Activated B cell treated with CpG ODN at 0.5 μM for 24 hours (primary cell): ENCODE measurements at regions not wholly inside any gene's neighbourhood (a gene's known extent, or its start where the extent isn't known, plus 50 kb on each side); places are given as distances from the start of the nearest gene placed in this dataset.

Experiments
- ATAC-seq: fragments of 200-7000 bp; cut with Tn5 transposase; one replicate; pipeline ENCODE4 v1.10.0; 2021; ENCODE audit warnings: low read depth, mild to moderate bottlenecking, moderate library complexity
- CTCF ChIA-PET: fragments of 350-600 bp; sonication (Branson Sonifier 250); formaldehyde crosslinking; loops from one replicate; lab custom pipeline; 2021; ENCODE audit warnings: antibody characterized with exemption; lab: Charles Lee
- POLR2A ChIA-PET: fragments of 350-600 bp; sonication (Branson Sonifier 250); formaldehyde crosslinking; loops from one replicate; lab custom pipeline; 2021; ENCODE audit warnings: antibody characterized with exemption; lab: Charles Lee
- DNase-seq: peaks from one replicate; pipeline ENCODE4 v3.0.0; 2022
- H3K27ac Mint-ChIP-seq: one replicate; pipeline ENCODE4 v1.8.0; 2020; ENCODE audit warnings: mixed read lengths
- H3K27me3 Mint-ChIP-seq: one replicate; pipeline ENCODE4 v1.8.0; 2021; ENCODE audit warnings: mixed read lengths
- H3K36me3 Mint-ChIP-seq: one replicate; pipeline ENCODE4 v1.8.0; 2021; ENCODE audit warnings: low read depth, mixed read lengths
- H3K4me1 Mint-ChIP-seq: one replicate; pipeline ENCODE4 v1.8.0; 2021; ENCODE audit warnings: mixed read lengths
- H3K4me3 Mint-ChIP-seq: one replicate; pipeline ENCODE4 v1.8.0; 2020; ENCODE audit warnings: mild to moderate bottlenecking, mixed read lengths
- H3K9me3 Mint-ChIP-seq: one replicate; pipeline ENCODE4 v1.8.0; 2020; ENCODE audit warnings: mixed read lengths
- intact Hi-C: fragments of 100-400 bp; cut with micrococcal nuclease; formaldehyde crosslinking; loops from one replicate; pipeline ENCODE4 v1.15.1; 2024
- TF ChIP-seq, protein P1 (sequence below): fragments of 200-600 bp; IDR thresholded peaks from one replicate; pipeline ENCODE4 v1.8.0; 2022; ENCODE audit warnings: antibody characterized with exemption, mild to moderate bottlenecking

DNA sequence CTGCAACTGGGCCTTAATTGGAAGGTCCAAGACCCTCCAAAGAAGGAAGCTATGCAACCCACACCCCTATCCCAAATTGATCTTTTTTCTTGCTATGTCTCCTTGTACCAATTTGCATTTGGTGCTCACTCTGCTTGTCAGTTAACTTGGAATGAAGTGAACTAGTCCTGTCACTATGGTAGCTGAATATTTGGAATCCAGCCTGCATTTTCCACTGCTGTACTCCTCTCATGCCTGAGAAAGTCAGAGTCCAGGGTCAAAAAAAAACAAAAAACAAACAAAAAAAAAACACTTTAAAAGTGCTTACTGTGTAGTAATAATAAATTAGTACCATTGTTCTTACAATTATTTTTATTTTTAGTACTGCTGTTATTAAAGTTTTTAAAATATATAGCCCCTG lies 462.8 kb upstream of the SLC8A1 start:
- intact Hi-C loops, result no loop called here
- no peaks in the 10 kb centered on the region for H3K4me1 Mint-ChIP-seq
- CTCF ChIA-PET, result no interaction called here

DNA sequence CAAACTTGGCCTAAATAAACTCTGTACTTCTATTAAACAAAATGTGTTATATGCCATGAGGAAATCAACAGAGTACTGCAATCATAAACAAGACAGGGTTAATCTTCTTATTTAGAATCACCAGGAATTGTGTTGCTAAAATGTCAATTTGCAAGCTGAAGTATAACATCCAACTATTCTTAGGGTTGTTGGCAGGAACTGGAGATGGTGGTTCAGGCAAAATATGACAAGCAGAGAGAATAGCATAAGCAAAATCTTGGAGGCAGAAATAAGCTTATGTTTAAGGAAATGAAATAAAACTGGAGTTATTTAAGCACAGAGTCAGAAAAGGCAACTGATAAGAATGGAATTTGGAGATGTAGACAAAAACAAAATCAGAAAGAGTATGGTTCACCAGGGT lies 463.8 kb upstream of the SLC8A1 start:
- CTCF ChIA-PET, result no interaction called here
- Mint-ChIP-seq H3K4me1 (no peaks in the 10 kb centered on the region), H3K4me3 (no peak overlapping the region), H3K27me3 (no peaks in the 10 kb centered on the region), H3K27ac (no peak overlapping the region), H3K36me3 (no peaks in the 10 kb centered on the region), H3K9me3 (peaks cover 2% of the 10 kb centered on the region)
- TF ChIP-seq, protein P1, sequence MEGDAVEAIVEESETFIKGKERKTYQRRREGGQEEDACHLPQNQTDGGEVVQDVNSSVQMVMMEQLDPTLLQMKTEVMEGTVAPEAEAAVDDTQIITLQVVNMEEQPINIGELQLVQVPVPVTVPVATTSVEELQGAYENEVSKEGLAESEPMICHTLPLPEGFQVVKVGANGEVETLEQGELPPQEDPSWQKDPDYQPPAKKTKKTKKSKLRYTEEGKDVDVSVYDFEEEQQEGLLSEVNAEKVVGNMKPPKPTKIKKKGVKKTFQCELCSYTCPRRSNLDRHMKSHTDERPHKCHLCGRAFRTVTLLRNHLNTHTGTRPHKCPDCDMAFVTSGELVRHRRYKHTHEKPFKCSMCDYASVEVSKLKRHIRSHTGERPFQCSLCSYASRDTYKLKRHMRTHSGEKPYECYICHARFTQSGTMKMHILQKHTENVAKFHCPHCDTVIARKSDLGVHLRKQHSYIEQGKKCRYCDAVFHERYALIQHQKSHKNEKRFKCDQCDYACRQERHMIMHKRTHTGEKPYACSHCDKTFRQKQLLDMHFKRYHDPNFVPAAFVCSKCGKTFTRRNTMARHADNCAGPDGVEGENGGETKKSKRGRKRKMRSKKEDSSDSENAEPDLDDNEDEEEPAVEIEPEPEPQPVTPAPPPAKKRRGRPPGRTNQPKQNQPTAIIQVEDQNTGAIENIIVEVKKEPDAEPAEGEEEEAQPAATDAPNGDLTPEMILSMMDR, result no peak
- intact Hi-C loops, result no loop called here
- ATAC-seq (no peak), DNase-seq (no peak)
- POLR2A ChIA-PET, result no interaction called here

More for the DNA sequence above, 462.8 kb upstream of the SLC8A1 start:
- DNase-seq, result no peak
- Mint-ChIP-seq H3K4me3 (no peak overlapping the region), H3K27ac (no peak overlapping the region), H3K36me3 (no peaks in the 10 kb centered on the region), H3K27me3 (no peaks in the 10 kb centered on the region), H3K9me3 (peaks cover 2% of the 10 kb centered on the region)
- no peak for ATAC-seq
- TF ChIP-seq, protein P1, result no peak
- POLR2A ChIA-PET, result no interaction called here

DNA sequence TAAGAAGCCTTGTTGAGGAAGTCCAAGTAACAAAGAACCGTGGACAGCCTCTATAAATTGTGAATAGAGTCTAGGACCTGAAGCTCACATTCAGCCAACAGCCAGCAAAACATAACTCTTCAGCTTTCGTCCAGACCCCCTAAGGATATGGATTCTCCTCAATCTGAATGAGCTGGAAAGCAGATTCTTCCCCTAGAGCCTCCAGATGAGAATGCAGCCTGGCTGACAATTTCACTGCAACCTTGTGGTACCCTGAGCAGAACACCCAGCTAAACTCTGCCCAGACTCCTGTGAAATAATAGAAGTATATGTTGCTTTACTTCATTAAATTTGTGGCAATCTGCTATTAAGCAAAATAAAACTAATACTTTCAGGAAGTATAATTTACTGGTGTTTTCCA lies 483.5 kb upstream of the SLC8A1 start:
- Mint-ChIP-seq H3K4me1 (no peaks in the 10 kb centered on the region), H3K4me3 (no peak overlapping the region), H3K27ac (no peak overlapping the region), H3K9me3 (peaks cover 2% of the 10 kb centered on the region), H3K27me3 (no peaks in the 10 kb centered on the region), H3K36me3 (no peaks in the 10 kb centered on the region)
- ATAC-seq (no peak), DNase-seq (no peak)
- intact Hi-C loops, result no loop called here
- ChIA-PET CTCF (no interaction called here), POLR2A (no interaction called here)
- TF ChIP-seq, protein P1, result no peak

DNA sequence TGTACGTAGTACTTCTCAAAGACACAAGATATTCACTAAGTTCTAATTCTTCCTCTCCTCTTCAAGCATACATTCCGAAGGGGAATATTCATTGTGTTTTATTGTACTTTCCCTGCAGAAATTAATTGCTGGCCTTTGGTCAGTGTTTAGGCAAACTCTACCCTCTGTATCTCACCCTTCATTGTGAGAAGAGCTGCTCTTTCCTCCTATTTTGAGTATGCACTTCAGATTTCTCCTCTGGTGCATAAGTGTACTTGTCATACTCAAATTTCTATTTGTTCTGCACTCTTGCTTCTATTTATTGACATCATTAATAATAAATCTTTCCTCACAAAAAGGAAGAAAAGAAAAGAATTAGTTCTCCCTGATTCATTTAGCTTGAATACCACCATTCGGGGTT lies 485.4 kb upstream of the SLC8A1 start:
- Mint-ChIP-seq H3K4me1 (no peaks in the 10 kb centered on the region), H3K36me3 (no peaks in the 10 kb centered on the region), H3K27ac (no peak overlapping the region), H3K9me3 (peaks cover 11% of the 10 kb centered on the region), H3K27me3 (no peaks in the 10 kb centered on the region), H3K4me3 (no peak overlapping the region)
- TF ChIP-seq, protein P1, result no peak
- intact Hi-C loops, result no loop called here
- ChIA-PET CTCF (no interaction called here), POLR2A (no interaction called here)
- DNase-seq (no peak), ATAC-seq (no peak)

DNA sequence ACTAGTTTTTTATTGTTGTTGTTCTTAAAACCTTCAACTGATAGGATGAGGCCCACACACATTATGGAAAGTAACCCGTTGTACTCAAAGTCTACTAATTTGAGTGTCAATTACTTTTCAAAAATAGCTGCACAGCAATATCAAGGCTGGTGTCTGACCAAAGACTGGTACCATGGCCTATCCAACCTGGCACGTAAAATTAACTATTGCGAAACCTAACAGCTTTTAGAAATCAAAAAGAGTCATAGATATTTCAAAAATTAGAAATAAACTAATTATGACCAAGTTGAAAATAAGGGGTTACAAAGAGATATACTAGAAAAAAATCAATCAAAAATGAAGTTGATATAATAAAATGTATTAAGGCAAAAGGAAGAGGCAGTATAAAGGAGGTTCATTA lies 501.5 kb upstream of the SLC8A1 start:
- POLR2A ChIA-PET, result no interaction called here
- no peaks in the 10 kb centered on the region for H3K4me1 Mint-ChIP-seq
- TF ChIP-seq, protein P1, result no peak
- no peak for DNase-seq
- H3K27me3 Mint-ChIP-seq, result no peaks in the 10 kb centered on the region
- peaks cover 2% of the 10 kb centered on the region for H3K9me3 Mint-ChIP-seq
- H3K27ac Mint-ChIP-seq, result no peak overlapping the region
- H3K4me3 Mint-ChIP-seq, result no peak overlapping the region
- ATAC-seq, result no peak
- intact Hi-C loops, result no loop called here
- CTCF ChIA-PET, result no interaction called here
- H3K36me3 Mint-ChIP-seq, result no peaks in the 10 kb centered on the region
